GM12878 (cell line): ENCODE measurements at regions not wholly inside any gene's neighbourhood (a gene's known extent, or its start where the extent isn't known, plus 50 kb on each side); places are given as distances from the start of the nearest gene placed in this dataset.

Source experiments
- ATAC-seq: fragments of 200-7000 bp; cut with Tn5 transposase; 3 replicates; pipeline ENCODE4 v1.9.1; 2020; ENCODE audit warnings: mild to moderate bottlenecking, moderate library complexity
- BruUV-seq: library from RNA; stranded (reverse); fragments of 400-500 nt; replicated peaks from 2 replicates; lab custom pipeline; 2021; lab: Mats Ljungman, UMichigan
- CTCF ChIA-PET: fragments of 300-600 bp; sonication (Branson Sonifier 250); formaldehyde crosslinking; extraction: SDS; loops from one replicate; lab custom pipeline; 2021; ENCODE audit warnings: inconsistent platforms; lab: Yijun Ruan, JAX
- POLR2A ChIA-PET: fragments of 350-600 bp; formaldehyde crosslinking; extraction: SDS; loops from one replicate; lab custom pipeline; 2021; ENCODE audit warnings: inconsistent platforms; lab: Charles Lee
- RAD21 ChIA-PET: fragments of 300-600 bp; sonication (Branson Sonifier 250); formaldehyde crosslinking; loops from one replicate; lab custom pipeline; 2023; ENCODE audit warnings: antibody characterized with exemption; ENCODE audit not compliant: unreplicated experiment; lab: Charles Lee
- SMC1A ChIA-PET: fragments of 300-600 bp; sonication (Branson Sonifier 250); formaldehyde crosslinking; loops from one replicate; lab custom pipeline; 2023; ENCODE audit not compliant: unreplicated experiment, uncharacterized antibody; lab: Charles Lee
- DNase-seq: peaks from one replicate; pipeline ENCODE4 v3.0.0-alpha.2; 2011; ENCODE audit warnings: low read depth, low spot score
- FAIRE-seq: peaks from 3 replicates; lab custom pipeline; 2011; peaks lifted over from hg19 to GRCh38; lab: Jason Lieb, UNC
- H2AFZ ChIP-seq: 2 replicates; pipeline ENCODE4 v1.6.0; 2011; ENCODE audit warnings: low read depth, low read length, control low read depth; ENCODE audit not compliant: control insufficient read depth
- H3K27ac ChIP-seq: 2 replicates; pipeline ENCODE4 v1.5.1; 2011; ENCODE audit warnings: control low read depth; ENCODE audit not compliant: control insufficient read depth, insufficient read depth
- H3K27me3 ChIP-seq, 2 experiments: replicated peaks in 1 of 2; 2 replicates each; pipeline versions ENCODE4 v1.6.0 to v1.6.1; 2011; ENCODE audit warnings: low read length in 1 of 2; ENCODE audit not compliant: control insufficient read depth in 2 of 2, insufficient read depth in 2 of 2
- H3K36me3 ChIP-seq, 2 experiments: 2 replicates each; pipeline ENCODE4 v1.5.1; 2011; ENCODE audit warnings: low read length in 1 of 2; ENCODE audit not compliant: control insufficient read depth in 2 of 2, insufficient read depth in 2 of 2
- H3K4me1 ChIP-seq: 2 replicates; pipeline ENCODE4 v1.6.1; 2011; ENCODE audit warnings: mild to moderate bottlenecking, low read length, moderate library complexity, mixed read lengths; ENCODE audit not compliant: control insufficient read depth, insufficient read depth
- H3K4me2 ChIP-seq: 2 replicates; pipeline ENCODE4 v1.6.0; 2011; ENCODE audit warnings: control low read depth; ENCODE audit not compliant: control insufficient read depth, insufficient read depth
- H3K4me3 ChIP-seq: fragments of 200-600 bp; sonication (generic); 2 replicates; pipeline ENCODE4 v1.5.1; 2016
- H3K79me2 ChIP-seq: 2 replicates; pipeline ENCODE4 v1.6.0; 2011; ENCODE audit warnings: low read length; ENCODE audit not compliant: control insufficient read depth, insufficient read depth
- H3K9ac ChIP-seq: 2 replicates; pipeline ENCODE4 v1.8.0; 2011; ENCODE audit warnings: low read length, control low read depth, mixed read lengths; ENCODE audit not compliant: control insufficient read depth, insufficient read depth
- H3K9me3 ChIP-seq: replicated peaks from 3 replicates; pipeline ENCODE4 v1.5.1; 2011; ENCODE audit warnings: mild to moderate bottlenecking, low read length; ENCODE audit not compliant: control insufficient read depth, insufficient read depth
- H4K20me1 ChIP-seq: 2 replicates; pipeline ENCODE4 v1.6.0; 2011; ENCODE audit not compliant: control insufficient read depth, insufficient read depth
- BACH1 ChIP-seq: fragments of 450-650 bp; IDR thresholded peaks from 2 replicates; pipeline ENCODE4 v1.6.1; 2017; ENCODE audit warnings: mild to moderate bottlenecking, borderline replicate concordance
- BMI1 ChIP-seq: fragments of 450-650 bp; IDR thresholded peaks from 2 replicates; pipeline ENCODE4 v1.6.1; 2016; ENCODE audit warnings: mild to moderate bottlenecking, moderate library complexity, borderline replicate concordance
- CTCF ChIP-seq, 3 experiments: IDR thresholded peaks in 2 of 3; conservative IDR thresholded peaks in 1 of 3; 2 replicates each; pipeline ENCODE4 v1.5.1; 2011; ENCODE audit warnings: low read depth in 3 of 3, low read length in 3 of 3, mild to moderate bottlenecking in 3 of 3, control low read depth in 2 of 3, moderate library complexity in 2 of 3, inconsistent platforms in 1 of 3, mixed read lengths in 1 of 3; ENCODE audit not compliant: control insufficient read depth in 2 of 3, insufficient read depth in 1 of 3; ENCODE audit errors: extremely low read depth in 1 of 3
- EED ChIP-seq: sonication (generic); IDR thresholded peaks from 2 replicates; pipeline ENCODE4 v1.6.1; 2016; ENCODE audit warnings: antibody characterized with exemption, low read depth
- EGR1 ChIP-seq, 2 experiments: IDR thresholded peaks; 1 replicate in 1 of 2; 2 replicates in 1 of 2; pipeline ENCODE4 v1.6.1; 2011 to 2012; ENCODE audit warnings: low read depth in 2 of 2, low read length in 2 of 2, borderline replicate concordance in 1 of 2, mild to moderate bottlenecking in 1 of 2, moderate library complexity in 1 of 2
- IRF5 ChIP-seq: fragments of 450-650 bp; IDR thresholded peaks from 2 replicates; pipeline ENCODE4 v1.6.1; 2017; ENCODE audit warnings: borderline replicate concordance
- MTA2 ChIP-seq: fragments of 450-650 bp; IDR thresholded peaks from 2 replicates; pipeline ENCODE4 v1.6.1; 2016; ENCODE audit warnings: low read depth, mild to moderate bottlenecking, moderate library complexity
- NFIC ChIP-seq: IDR thresholded peaks from 2 replicates; pipeline ENCODE4 v1.6.1; 2012; ENCODE audit warnings: low read depth, mild to moderate bottlenecking, inconsistent platforms, low read length, moderate library complexity
- NR2C2 ChIP-seq: IDR thresholded peaks from 2 replicates; pipeline ENCODE4 v1.6.1; 2011; ENCODE audit warnings: borderline replicate concordance, low read depth; ENCODE audit not compliant: control insufficient read depth, insufficient read length
- PKNOX1 ChIP-seq: fragments of 450-650 bp; IDR thresholded peaks from 2 replicates; pipeline ENCODE4 v1.6.1; 2016; ENCODE audit warnings: mild to moderate bottlenecking
- RAD21 ChIP-seq: IDR thresholded peaks from 2 replicates; pipeline ENCODE4 v1.6.1; 2011; ENCODE audit warnings: mild to moderate bottlenecking, low read depth, low read length, moderate library complexity; ENCODE audit not compliant: insufficient read depth
- RUNX3 ChIP-seq: IDR thresholded peaks from 2 replicates; pipeline ENCODE4 v1.6.1; 2012; ENCODE audit warnings: low read length, inconsistent platforms
- SKIL ChIP-seq: fragments of 450-650 bp; IDR thresholded peaks from 2 replicates; pipeline ENCODE4 v1.6.1; 2017; ENCODE audit warnings: mild to moderate bottlenecking, low read depth, inconsistent platforms; ENCODE audit not compliant: poor library complexity, severe bottlenecking
- SRF ChIP-seq, 2 experiments: IDR thresholded peaks; 2 replicates each; pipeline ENCODE4 v1.6.1; 2011; ENCODE audit warnings: low read depth in 2 of 2, low read length in 2 of 2, mild to moderate bottlenecking in 1 of 2, moderate library complexity in 1 of 2
- SUPT20H ChIP-seq: IDR thresholded peaks from 2 replicates; pipeline ENCODE4 v1.6.1; 2011; ENCODE audit warnings: low read depth, mild to moderate bottlenecking, low read length, moderate library complexity, borderline replicate concordance; ENCODE audit not compliant: control insufficient read depth
- TARDBP ChIP-seq: IDR thresholded peaks from 2 replicates; pipeline ENCODE4 v1.6.1; 2016; ENCODE audit warnings: borderline replicate concordance
- ZBTB33 ChIP-seq: fragments of 450-650 bp; IDR thresholded peaks from 2 replicates; pipeline ENCODE4 v1.6.1; 2017; ENCODE audit warnings: mild to moderate bottlenecking
- WGBS: methylation state at CpG from one replicate; pipeline ENCODE4 v1.1.6; 2016; ENCODE audit warnings: low lambda C conversion rate; ENCODE audit not compliant: insufficient replicate concordance, insufficient coverage; ENCODE audit errors: missing lambda C conversion rate; 5-methylcytosine and 5-hydroxymethylcytosine counted together
- in situ Hi-C: fragments of 300-500 bp; cut with MboI; formaldehyde crosslinking; loops from 9 replicates; pipeline ENCODE4 v1.14.3; 2018; ENCODE audit warnings: mixed read lengths
- intact Hi-C: fragments of 100-400 bp; cut with micrococcal nuclease; formaldehyde crosslinking; loops from one replicate; pipeline ENCODE4 v1.14.2; 2022; ENCODE audit not compliant: unreplicated experiment

GRCh38 chr5:124590686-124591085 lies 155.8 kb downstream of the ZNF608 start:
- ChIA-PET RAD21 (no interaction called here), POLR2A (no interaction called here), CTCF (no interaction called here), SMC1A (interaction anchor here (1.2 kb wide), 1 partner anchor 157 kb away, joined by 3 read pairs; no protein-coding TSS in a partner anchor)
- BruUV-seq = no TSS peak
- Histone ChIP-seq H4K20me1 (no peaks in the 10 kb centered on the region), H3K9me3 (no peaks in the 10 kb centered on the region; the same call in 1 of the 3 replicates), H3K4me2 (no peak overlapping the region), H3K4me3 (no peak overlapping the region), H3K36me3 (no peaks in the 10 kb centered on the region), H2AFZ (no peak overlapping the region), H3K27me3 (no peaks in the 10 kb centered on the region; a peak in 2 of 4 replicates), H3K79me2 (no peaks in the 10 kb centered on the region), H3K4me1 (no peaks in the 10 kb centered on the region), H3K27ac (no peak overlapping the region), H3K9ac (no peak overlapping the region)
- 10% methylated on average over 1 of the region's 1 CpG for WGBS
- DNase-seq (no peak), ATAC-seq (no peak), FAIRE-seq (no peak)
- in situ Hi-C loops = no loop called here
- intact Hi-C loops = no loop called here
- TF ChIP-seq TARDBP = no peak
- TF ChIP-seq SUPT20H = no peak
- TF ChIP-seq PKNOX1 = no peak
- TF ChIP-seq CTCF (IDR thresholded peaks at IDR 0.05 in 2 of 3, conservative IDR thresholded peaks at IDR 0.05 in 1 of 3; ENCODE audit: control insufficient read depth in 2 of 3, extremely low read depth in 1 of 3, insufficient read depth in 1 of 3, low read depth in 3 of 3, low read length in 3 of 3) = no peak
- TF ChIP-seq ZBTB33 = no peak
- TF ChIP-seq IRF5 = no peak
- TF ChIP-seq SKIL = no peak
- TF ChIP-seq BMI1 = no peak
- no peak for TF ChIP-seq EED
- no peak for TF ChIP-seq SRF (IDR thresholded peaks at IDR 0.05; ENCODE audit: low read depth in 2 of 2, low read length in 2 of 2)
- TF ChIP-seq EGR1 (IDR thresholded peaks at IDR 0.05; ENCODE audit: borderline replicate concordance in 1 of 2, low read depth in 2 of 2, low read length in 2 of 2) = no peak
- no peak for TF ChIP-seq BACH1
- no peak for TF ChIP-seq RAD21
- TF ChIP-seq MTA2 = no peak
- no peak for TF ChIP-seq RUNX3
- no peak for TF ChIP-seq NR2C2
- no peak for TF ChIP-seq NFIC
